GM12878 (cell line): ENCODE measurements at regions not wholly inside any gene's neighbourhood (a gene's known extent, or its start where the extent isn't known, plus 50 kb on each side); places are given as distances from the start of the nearest gene placed in this dataset.

ENCODE experiments used
- ATAC-seq: fragments of 200-7000 bp; cut with Tn5 transposase; 3 replicates; pipeline ENCODE4 v1.9.1; 2020; ENCODE audit warnings: mild to moderate bottlenecking, moderate library complexity
- BruUV-seq: library from RNA; stranded (reverse); fragments of 400-500 nt; replicated peaks from 2 replicates; lab custom pipeline; 2021; lab: Mats Ljungman, UMichigan
- CTCF ChIA-PET: fragments of 300-600 bp; sonication (Branson Sonifier 250); formaldehyde crosslinking; extraction: SDS; loops from one replicate; lab custom pipeline; 2021; ENCODE audit warnings: inconsistent platforms; lab: Yijun Ruan, JAX
- POLR2A ChIA-PET: fragments of 350-600 bp; formaldehyde crosslinking; extraction: SDS; loops from one replicate; lab custom pipeline; 2021; ENCODE audit warnings: inconsistent platforms; lab: Charles Lee
- RAD21 ChIA-PET: fragments of 300-600 bp; sonication (Branson Sonifier 250); formaldehyde crosslinking; loops from one replicate; lab custom pipeline; 2023; ENCODE audit warnings: antibody characterized with exemption; ENCODE audit not compliant: unreplicated experiment; lab: Charles Lee
- SMC1A ChIA-PET: fragments of 300-600 bp; sonication (Branson Sonifier 250); formaldehyde crosslinking; loops from one replicate; lab custom pipeline; 2023; ENCODE audit not compliant: unreplicated experiment, uncharacterized antibody; lab: Charles Lee
- DNase-seq: peaks from one replicate; pipeline ENCODE4 v3.0.0-alpha.2; 2011; ENCODE audit warnings: low read depth, low spot score
- FAIRE-seq: peaks from 3 replicates; lab custom pipeline; 2011; peaks lifted over from hg19 to GRCh38; lab: Jason Lieb, UNC
- H2AFZ ChIP-seq: 2 replicates; pipeline ENCODE4 v1.6.0; 2011; ENCODE audit warnings: low read depth, low read length, control low read depth; ENCODE audit not compliant: control insufficient read depth
- H3K27ac ChIP-seq: 2 replicates; pipeline ENCODE4 v1.5.1; 2011; ENCODE audit warnings: control low read depth; ENCODE audit not compliant: control insufficient read depth, insufficient read depth
- H3K27me3 ChIP-seq, 2 experiments: replicated peaks in 1 of 2; 2 replicates each; pipeline versions ENCODE4 v1.6.0 to v1.6.1; 2011; ENCODE audit warnings: low read length in 1 of 2; ENCODE audit not compliant: control insufficient read depth in 2 of 2, insufficient read depth in 2 of 2
- H3K36me3 ChIP-seq, 2 experiments: 2 replicates each; pipeline ENCODE4 v1.5.1; 2011; ENCODE audit warnings: low read length in 1 of 2; ENCODE audit not compliant: control insufficient read depth in 2 of 2, insufficient read depth in 2 of 2
- H3K4me1 ChIP-seq: 2 replicates; pipeline ENCODE4 v1.6.1; 2011; ENCODE audit warnings: mild to moderate bottlenecking, low read length, moderate library complexity, mixed read lengths; ENCODE audit not compliant: control insufficient read depth, insufficient read depth
- H3K4me2 ChIP-seq: 2 replicates; pipeline ENCODE4 v1.6.0; 2011; ENCODE audit warnings: control low read depth; ENCODE audit not compliant: control insufficient read depth, insufficient read depth
- H3K4me3 ChIP-seq: fragments of 200-600 bp; sonication (generic); 2 replicates; pipeline ENCODE4 v1.5.1; 2016
- H3K79me2 ChIP-seq: 2 replicates; pipeline ENCODE4 v1.6.0; 2011; ENCODE audit warnings: low read length; ENCODE audit not compliant: control insufficient read depth, insufficient read depth
- H3K9ac ChIP-seq: 2 replicates; pipeline ENCODE4 v1.8.0; 2011; ENCODE audit warnings: low read length, control low read depth, mixed read lengths; ENCODE audit not compliant: control insufficient read depth, insufficient read depth
- H3K9me3 ChIP-seq: replicated peaks from 3 replicates; pipeline ENCODE4 v1.5.1; 2011; ENCODE audit warnings: mild to moderate bottlenecking, low read length; ENCODE audit not compliant: control insufficient read depth, insufficient read depth
- H4K20me1 ChIP-seq: 2 replicates; pipeline ENCODE4 v1.6.0; 2011; ENCODE audit not compliant: control insufficient read depth, insufficient read depth
- ATF3 ChIP-seq: IDR thresholded peaks from 2 replicates; pipeline ENCODE4 v1.6.1; 2011; ENCODE audit warnings: low read depth, mild to moderate bottlenecking, low read length, moderate library complexity, borderline replicate concordance; ENCODE audit errors: extremely low read depth
- CREM ChIP-seq: IDR thresholded peaks from 2 replicates; pipeline ENCODE4 v1.6.1; 2014; ENCODE audit warnings: antibody characterized with exemption, low read depth
- HDGF ChIP-seq: fragments of 450-650 bp; IDR thresholded peaks from 2 replicates; pipeline ENCODE4 v1.6.1; 2016; ENCODE audit warnings: antibody characterized with exemption
- RELA ChIP-seq: fragments of 450-650 bp; IDR thresholded peaks from 2 replicates; pipeline ENCODE4 v1.8.0; 2014; ENCODE audit warnings: borderline replicate concordance; ENCODE audit not compliant: partially characterized antibody
- SKIL ChIP-seq: fragments of 450-650 bp; IDR thresholded peaks from 2 replicates; pipeline ENCODE4 v1.6.1; 2017; ENCODE audit warnings: mild to moderate bottlenecking, low read depth, inconsistent platforms; ENCODE audit not compliant: poor library complexity, severe bottlenecking
- TARDBP ChIP-seq: IDR thresholded peaks from 2 replicates; pipeline ENCODE4 v1.6.1; 2016; ENCODE audit warnings: borderline replicate concordance
- USF1 ChIP-seq: IDR thresholded peaks from 2 replicates; pipeline ENCODE4 v1.6.1; 2011; ENCODE audit warnings: borderline replicate concordance, low read depth, mild to moderate bottlenecking, moderate library complexity, mixed read lengths, low read length; ENCODE audit not compliant: insufficient read depth; ENCODE audit errors: extremely low read length
- YBX1 ChIP-seq: fragments of 450-650 bp; IDR thresholded peaks from 2 replicates; pipeline ENCODE4 v1.6.1; 2016; ENCODE audit warnings: antibody characterized with exemption
- ZBED1 ChIP-seq: IDR thresholded peaks from 2 replicates; pipeline ENCODE4 v1.6.1; 2016; ENCODE audit warnings: borderline replicate concordance
- ZBTB11 ChIP-seq: fragments of 450-650 bp; formaldehyde crosslinking; IDR thresholded peaks from 2 replicates; pipeline ENCODE4 v1.5.0; 2022; ENCODE audit warnings: mild to moderate bottlenecking, missing genetic modification characterization
- ZNF217 ChIP-seq: fragments of 450-650 bp; IDR thresholded peaks from 2 replicates; pipeline ENCODE4 v1.6.1; 2017; ENCODE audit warnings: antibody characterized with exemption, mild to moderate bottlenecking
- ZNF592 ChIP-seq: fragments of 450-650 bp; IDR thresholded peaks from 2 replicates; pipeline ENCODE4 v1.6.1; 2017; ENCODE audit warnings: mild to moderate bottlenecking, moderate library complexity
- ZNF622 ChIP-seq: fragments of 450-650 bp; IDR thresholded peaks from 2 replicates; pipeline ENCODE4 v1.6.1; 2017; ENCODE audit warnings: mild to moderate bottlenecking, inconsistent platforms
- WGBS: methylation state at CpG from one replicate; pipeline ENCODE4 v1.1.6; 2016; ENCODE audit warnings: low lambda C conversion rate; ENCODE audit not compliant: insufficient replicate concordance, insufficient coverage; ENCODE audit errors: missing lambda C conversion rate; 5-methylcytosine and 5-hydroxymethylcytosine counted together
- in situ Hi-C: fragments of 300-500 bp; cut with MboI; formaldehyde crosslinking; loops from 9 replicates; pipeline ENCODE4 v1.14.3; 2018; ENCODE audit warnings: mixed read lengths
- intact Hi-C: fragments of 100-400 bp; cut with micrococcal nuclease; formaldehyde crosslinking; loops from one replicate; pipeline ENCODE4 v1.14.2; 2022; ENCODE audit not compliant: unreplicated experiment

GRCh38 chr2:7824211-7824610 lies 857.6 kb upstream of the ID2 start:
- BruUV-seq: no TSS peak
- no peaks in the 10 kb centered on the region for H3K79me2 ChIP-seq
- peaks cover 10% of the 10 kb centered on the region for H3K4me1 ChIP-seq
- no peak overlapping the region for H3K4me2 ChIP-seq
- H3K9me3 ChIP-seq: no peaks in the 10 kb centered on the region; the same call in 1 of the 3 replicates
- no peaks in the 10 kb centered on the region for H3K27me3 ChIP-seq
- ChIA-PET RAD21 (interaction anchor here (1.1 to 1.4 kb wide), 3 partner anchors 99 to 719 kb away, joined by 3 to 6 read pairs (median 4); no protein-coding TSS in a partner anchor), CTCF (interaction anchor here (0.7 kb wide), 1 partner anchor 20 kb away, joined by 3 read pairs; no protein-coding TSS in a partner anchor), POLR2A (no interaction called here), SMC1A (interaction anchor here (0.8 to 2.9 kb wide), 6 partner anchors 10 to 380 kb away, joined by 3 to 18 read pairs (median 3); no protein-coding TSS in a partner anchor)
- H3K27ac ChIP-seq: no peak overlapping the region
- DNase-seq (no peak), FAIRE-seq (no peak), ATAC-seq (no peak)
- H4K20me1 ChIP-seq: no peaks in the 10 kb centered on the region
- no peak overlapping the region for H3K9ac ChIP-seq
- intact Hi-C loops (loop anchor here (10.0 kb wide), 2 partner anchors 481 to 861 kb away; partner anchors contain the start of gene ID2), in situ Hi-C loops (no loop called here)
- no peak overlapping the region for H3K4me3 ChIP-seq
- H3K36me3 ChIP-seq: no peaks in the 10 kb centered on the region
- 100% methylated on average over 2 of the region's 2 CpGs for WGBS
- H2AFZ ChIP-seq: no peak overlapping the region
- TF ChIP-seq ATF3 (no peak), CREM (no peak), TARDBP (no peak), ZBED1 (no peak), ZBTB11 (CRISPR knock-in tag) (no peak), HDGF (no peak), ZNF592 (no peak), ZNF622 (no peak), SKIL (no peak), ZNF217 (no peak), USF1 (no peak), RELA (no peak), YBX1 (no peak)
